Activated CD4-positive, alpha-beta T cell treated with anti-CD3 and anti-CD28 coated beads, Interleukin-2, amount 10 ng/mL, durations not matched to agents 7 days and 5 days (primary cell): ENCODE measurements at regions not wholly inside any gene's neighbourhood (a gene's known extent, or its start where the extent isn't known, plus 50 kb on each side); places are given as distances from the start of the nearest gene placed in this dataset.

Experiments
- CTCF ChIA-PET: fragments of 350-600 bp; sonication (Branson Sonifier 250); formaldehyde crosslinking; loops from one replicate; lab custom pipeline; 2021; ENCODE audit warnings: antibody characterized with exemption; lab: Charles Lee
- POLR2A ChIA-PET: fragments of 350-600 bp; sonication (Branson Sonifier 250); formaldehyde crosslinking; loops from one replicate; lab custom pipeline; 2021; ENCODE audit warnings: antibody characterized with exemption; lab: Charles Lee
- DNase-seq: peaks from one replicate; pipeline ENCODE4 v3.0.0-alpha.2; 2020
- H3K27ac Mint-ChIP-seq: one replicate; pipeline ENCODE4 v1.8.0; 2021; ENCODE audit warnings: mild to moderate bottlenecking, moderate library complexity, mixed read lengths
- H3K27me3 Mint-ChIP-seq: one replicate; pipeline ENCODE4 v1.8.0; 2021; ENCODE audit warnings: mixed read lengths
- H3K36me3 Mint-ChIP-seq: one replicate; pipeline ENCODE4 v1.8.0; 2021; ENCODE audit warnings: low read depth, mixed read lengths
- H3K4me1 Mint-ChIP-seq: one replicate; pipeline ENCODE4 v1.8.0; 2021; ENCODE audit warnings: mixed read lengths
- H3K4me3 Mint-ChIP-seq: one replicate; pipeline ENCODE4 v1.8.0; 2021; ENCODE audit warnings: mild to moderate bottlenecking, moderate library complexity, mixed read lengths
- H3K9me3 Mint-ChIP-seq: one replicate; pipeline ENCODE4 v1.8.0; 2021; ENCODE audit warnings: mixed read lengths

GRCh38 chr5:128673000-128673399 is 135.0 kb upstream of the FBN2 start:
- H3K27me3 Mint-ChIP-seq, result peaks cover 2% of the 10 kb centered on the region
- H3K36me3 Mint-ChIP-seq, result no peaks in the 10 kb centered on the region
- CTCF ChIA-PET, result no interaction called here
- DNase-seq, result no peak
- H3K27ac Mint-ChIP-seq, result no peak overlapping the region
- no peaks in the 10 kb centered on the region for H3K4me1 Mint-ChIP-seq
- H3K4me3 Mint-ChIP-seq, result no peak overlapping the region
- POLR2A ChIA-PET, result no interaction called here
- no peaks in the 10 kb centered on the region for H3K9me3 Mint-ChIP-seq

- Mint-ChIP-seq H3K36me3 (no peaks in the 10 kb centered on the region), H3K27me3 (peaks cover 2% of the 10 kb centered on the region), H3K4me1 (no peaks in the 10 kb centered on the region), H3K27ac (no peak overlapping the region), H3K9me3 (no peaks in the 10 kb centered on the region), H3K4me3 (no peak overlapping the region)
- ChIA-PET POLR2A (no interaction called here), CTCF (no interaction called here)
- DNase-seq, result no peak
Observed at GRCh38 chr5:128673411-128673957, 135.4 kb upstream of the FBN2 start.

- Mint-ChIP-seq H3K36me3 (no peaks in the 10 kb centered on the region), H3K4me1 (no peaks in the 10 kb centered on the region), H3K27ac (no peak overlapping the region), H3K4me3 (no peak overlapping the region), H3K9me3 (no peaks in the 10 kb centered on the region), H3K27me3 (peaks cover 2% of the 10 kb centered on the region)
- DNase-seq, result no peak
- ChIA-PET POLR2A (no interaction called here), CTCF (no interaction called here)
Observed at GRCh38 chr5:128673970-128674369, 135.9 kb upstream of the FBN2 start.

- POLR2A ChIA-PET, result no interaction called here
- CTCF ChIA-PET, result no interaction called here
- H3K4me3 Mint-ChIP-seq, result no peak overlapping the region
- H3K4me1 Mint-ChIP-seq, result no peaks in the 10 kb centered on the region
- peak; percentile 35 for DNase-seq
- no peak overlapping the region for H3K27ac Mint-ChIP-seq
- H3K9me3 Mint-ChIP-seq, result no peaks in the 10 kb centered on the region
- H3K27me3 Mint-ChIP-seq, result peaks cover 2% of the 10 kb centered on the region
- H3K36me3 Mint-ChIP-seq, result no peaks in the 10 kb centered on the region
Observed at GRCh38 chr5:128674837-128675446, 136.9 kb upstream of the FBN2 start.

GRCh38 chr5:128681096-128681495 is 143.1 kb upstream of the FBN2 start:
- Mint-ChIP-seq H3K27ac (no peak overlapping the region), H3K4me1 (no peaks in the 10 kb centered on the region), H3K4me3 (no peak overlapping the region), H3K27me3 (peaks cover 2% of the 10 kb centered on the region), H3K36me3 (no peaks in the 10 kb centered on the region), H3K9me3 (no peaks in the 10 kb centered on the region)
- POLR2A ChIA-PET, result no interaction called here
- CTCF ChIA-PET, result interaction anchor here (0.5 kb wide), 1 partner anchor 313 kb away, joined by 3 read pairs; no protein-coding TSS in a partner anchor
- no peak for DNase-seq

- no peak overlapping the region for H3K27ac Mint-ChIP-seq
- no peaks in the 10 kb centered on the region for H3K9me3 Mint-ChIP-seq
- H3K27me3 Mint-ChIP-seq, result peaks cover 2% of the 10 kb centered on the region
- no peak overlapping the region for H3K4me3 Mint-ChIP-seq
- DNase-seq, result no peak
- no peaks in the 10 kb centered on the region for H3K4me1 Mint-ChIP-seq
- CTCF ChIA-PET, result interaction anchor here (0.5 kb wide), 1 partner anchor 314 kb away, joined by 3 read pairs; no protein-coding TSS in a partner anchor
- no peaks in the 10 kb centered on the region for H3K36me3 Mint-ChIP-seq
- POLR2A ChIA-PET, result no interaction called here
Observed at GRCh38 chr5:128681764-128682592, 143.9 kb upstream of the FBN2 start.

GRCh38 chr5:128682669-128683068 is 144.6 kb upstream of the FBN2 start:
- ChIA-PET POLR2A (no interaction called here), CTCF (no interaction called here)
- Mint-ChIP-seq H3K27me3 (peaks cover 2% of the 10 kb centered on the region), H3K27ac (no peak overlapping the region), H3K9me3 (no peaks in the 10 kb centered on the region), H3K36me3 (no peaks in the 10 kb centered on the region), H3K4me3 (no peak overlapping the region), H3K4me1 (no peaks in the 10 kb centered on the region)
- DNase-seq, result no peak

- peaks cover 2% of the 10 kb centered on the region for H3K27me3 Mint-ChIP-seq
- DNase-seq, result no peak
- no peak overlapping the region for H3K4me3 Mint-ChIP-seq
- ChIA-PET POLR2A (no interaction called here), CTCF (no interaction called here)
- H3K36me3 Mint-ChIP-seq, result no peaks in the 10 kb centered on the region
- H3K9me3 Mint-ChIP-seq, result no peaks in the 10 kb centered on the region
- H3K27ac Mint-ChIP-seq, result no peak overlapping the region
- no peaks in the 10 kb centered on the region for H3K4me1 Mint-ChIP-seq
Observed at GRCh38 chr5:128684961-128685360, 146.9 kb upstream of the FBN2 start.

- ChIA-PET POLR2A (no interaction called here), CTCF (no interaction called here)
- DNase-seq, result no peak
- H3K36me3 Mint-ChIP-seq, result no peaks in the 10 kb centered on the region
- H3K4me3 Mint-ChIP-seq, result no peak overlapping the region
- no peak overlapping the region for H3K27ac Mint-ChIP-seq
- no peaks in the 10 kb centered on the region for H3K27me3 Mint-ChIP-seq
- no peaks in the 10 kb centered on the region for H3K9me3 Mint-ChIP-seq
- no peaks in the 10 kb centered on the region for H3K4me1 Mint-ChIP-seq
Observed at GRCh38 chr5:128687930-128688329, 149.9 kb upstream of the FBN2 start.

- no peak overlapping the region for H3K27ac Mint-ChIP-seq
- H3K4me3 Mint-ChIP-seq, result no peak overlapping the region
- no peaks in the 10 kb centered on the region for H3K27me3 Mint-ChIP-seq
- POLR2A ChIA-PET, result no interaction called here
- H3K4me1 Mint-ChIP-seq, result no peaks in the 10 kb centered on the region
- no peaks in the 10 kb centered on the region for H3K36me3 Mint-ChIP-seq
- no peak for DNase-seq
- no peaks in the 10 kb centered on the region for H3K9me3 Mint-ChIP-seq
- CTCF ChIA-PET, result no interaction called here
Observed at GRCh38 chr5:128693764-128694163, 155.7 kb upstream of the FBN2 start.

- H3K36me3 Mint-ChIP-seq, result no peaks in the 10 kb centered on the region
- no peak overlapping the region for H3K4me3 Mint-ChIP-seq
- DNase-seq, result no peak
- ChIA-PET CTCF (no interaction called here), POLR2A (no interaction called here)
- no peaks in the 10 kb centered on the region for H3K4me1 Mint-ChIP-seq
- H3K27me3 Mint-ChIP-seq, result no peaks in the 10 kb centered on the region
- no peaks in the 10 kb centered on the region for H3K9me3 Mint-ChIP-seq
- no peak overlapping the region for H3K27ac Mint-ChIP-seq
Observed at GRCh38 chr5:128695791-128696530, 157.9 kb upstream of the FBN2 start.

- no peaks in the 10 kb centered on the region for H3K9me3 Mint-ChIP-seq
Observed at GRCh38 chr5:128701301-128701700, 163.3 kb upstream of the FBN2 start.

GRCh38 chr5:128703322-128703721 is 165.3 kb upstream of the FBN2 start:
- Mint-ChIP-seq H3K36me3 (no peaks in the 10 kb centered on the region), H3K27ac (no peak overlapping the region), H3K4me3 (no peak overlapping the region), H3K27me3 (no peaks in the 10 kb centered on the region), H3K4me1 (no peaks in the 10 kb centered on the region), H3K9me3 (no peaks in the 10 kb centered on the region)
- ChIA-PET CTCF (no interaction called here), POLR2A (no interaction called here)
- DNase-seq, result no peak

More at GRCh38 chr5:128701301-128701700, 163.3 kb upstream of the FBN2 start:
- POLR2A ChIA-PET, result no interaction called here
- no peaks in the 10 kb centered on the region for H3K4me1 Mint-ChIP-seq
- no peak for DNase-seq
- H3K27ac Mint-ChIP-seq, result no peak overlapping the region
- CTCF ChIA-PET, result no interaction called here
- no peak overlapping the region for H3K4me3 Mint-ChIP-seq
- H3K27me3 Mint-ChIP-seq, result no peaks in the 10 kb centered on the region
- H3K36me3 Mint-ChIP-seq, result no peaks in the 10 kb centered on the region
